Activated naive CD4-positive, alpha-beta T cell (primary cell): ENCODE measurements at regions not wholly inside any gene's neighbourhood (a gene's known extent, or its start where the extent isn't known, plus 50 kb on each side); places are given as distances from the start of the nearest gene placed in this dataset.

ENCODE experiments used
- DNase-seq, 4 experiments: peaks; one replicate each; lab custom pipeline; 2025; lab: John Stamatoyannopoulos, UW

GRCh38 chr5:167967494-167968177, 323.8 kb upstream of the WWC1 start:
- DNase-seq = no peak

DNA sequence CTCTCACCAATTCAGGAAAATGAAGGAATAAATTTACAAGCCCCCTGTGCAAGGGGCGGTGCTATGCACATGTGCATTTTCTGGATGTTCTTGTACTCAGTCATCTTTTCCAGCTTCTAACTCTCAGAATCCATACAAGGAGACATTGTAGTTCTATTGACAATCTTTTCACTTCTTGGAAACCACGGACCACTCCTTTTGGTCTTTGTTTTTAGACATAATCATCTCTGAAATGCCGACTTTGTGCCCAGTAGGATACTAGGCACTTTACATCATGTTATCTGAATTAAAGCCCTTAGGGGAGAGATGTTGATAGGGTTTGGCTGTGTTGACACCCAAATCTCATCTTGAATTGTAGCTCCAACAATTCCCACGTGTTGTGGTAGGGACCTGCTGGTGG, 322.6 kb upstream of the WWC1 start:
- no peak for DNase-seq

GRCh38 chr5:167969998-167970397, 321.4 kb upstream of the WWC1 start:
- DNase-seq = no peak

GRCh38 chr5:167971706-167972105, 319.7 kb upstream of the WWC1 start:
- no peak for DNase-seq

DNA sequence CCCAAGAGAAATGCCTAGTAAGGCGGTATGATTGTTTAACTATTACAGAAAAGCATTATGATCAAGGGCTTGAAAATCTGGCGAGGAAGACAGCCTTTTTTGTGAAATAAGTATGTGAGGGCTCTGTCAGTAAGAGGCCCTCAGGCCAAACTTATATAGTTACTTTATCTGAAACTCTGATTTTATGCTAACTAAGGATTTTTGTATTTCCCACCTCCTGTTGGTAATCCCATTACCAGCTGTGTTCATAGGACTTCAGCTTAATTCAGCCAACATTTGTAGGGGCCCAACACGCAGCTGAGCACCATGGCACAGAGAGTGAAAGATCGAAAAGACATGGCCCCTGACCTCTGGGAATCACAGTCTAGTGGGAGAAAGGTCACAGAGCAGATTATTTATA, 318.3 kb upstream of the WWC1 start:
- no peak for DNase-seq

GRCh38 chr5:167984951-167985350, 306.5 kb upstream of the WWC1 start:
- no peak for DNase-seq

DNA sequence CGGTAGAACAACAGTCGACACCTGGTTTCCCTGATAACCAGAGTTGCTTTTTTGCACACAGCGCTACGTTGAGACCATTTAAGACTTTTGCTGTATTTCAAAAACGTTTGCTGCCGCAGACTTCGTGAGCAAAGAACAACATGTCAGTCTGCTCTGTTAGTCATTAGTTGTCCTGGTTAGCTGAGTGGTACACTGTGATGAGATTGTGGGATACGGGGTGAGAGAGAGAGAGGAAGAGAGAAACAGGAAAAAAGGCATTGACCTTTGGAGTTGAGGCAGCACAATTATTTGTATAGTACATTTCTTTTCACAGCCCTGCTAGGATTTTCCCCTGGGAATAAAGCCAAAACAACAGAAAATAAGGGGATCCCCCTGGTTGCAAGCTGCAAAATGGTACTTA, 306.1 kb upstream of the WWC1 start:
- DNase-seq = no peak

- DNase-seq = no peak
These were observed 303.8 kb upstream of the WWC1 start for GRCh38 chr5:167987490-167988280.

DNA sequence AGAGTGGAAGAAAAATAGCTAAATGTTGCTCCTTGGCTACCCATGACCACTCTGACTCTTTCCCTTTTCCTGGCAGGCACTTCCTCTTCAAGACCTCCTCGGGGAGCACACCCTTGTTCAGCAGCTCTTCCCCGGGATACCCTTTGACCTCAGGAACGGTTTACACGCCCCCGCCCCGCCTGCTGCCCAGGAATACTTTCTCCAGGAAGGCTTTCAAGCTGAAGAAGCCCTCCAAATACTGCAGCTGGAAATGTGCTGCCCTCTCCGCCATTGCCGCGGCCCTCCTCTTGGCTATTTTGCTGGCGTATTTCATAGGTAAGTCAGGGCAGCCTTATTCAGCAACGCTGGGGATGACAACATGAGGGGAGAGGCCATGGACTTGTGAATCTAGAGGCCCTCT, 298.6 kb upstream of the WWC1 start:
- no peak for DNase-seq

- DNase-seq = no peak
These were observed 297.7 kb upstream of the WWC1 start for GRCh38 chr5:167993771-167994170.

DNA sequence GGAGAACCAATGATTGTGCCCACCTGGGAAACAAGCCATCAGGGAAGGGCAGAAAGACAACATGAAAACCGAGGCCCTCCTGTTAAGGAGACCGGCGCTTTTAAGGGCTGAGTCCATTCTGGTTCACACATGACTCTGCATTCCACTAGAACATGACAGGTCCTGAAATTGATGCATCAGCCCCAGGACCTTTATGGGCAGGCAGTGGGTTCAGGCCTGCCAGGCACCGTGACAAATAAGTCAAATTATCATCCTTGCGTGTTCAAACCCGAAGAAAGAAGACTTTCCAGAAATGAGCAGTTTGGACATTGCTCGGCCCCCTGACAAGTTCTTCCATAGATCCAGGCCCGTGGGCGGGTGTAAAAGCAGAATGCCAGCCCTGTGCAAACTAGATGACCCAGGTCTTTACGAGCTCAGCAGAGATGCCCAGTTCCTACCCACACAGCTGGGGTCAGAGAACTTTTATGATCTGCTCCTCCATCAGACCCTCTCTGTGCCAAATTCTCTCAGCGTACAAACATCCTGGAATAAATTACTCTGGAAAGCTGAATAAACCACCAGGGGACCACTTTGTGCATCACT, 295.5 kb upstream of the WWC1 start:
- no peak for DNase-seq

DNA sequence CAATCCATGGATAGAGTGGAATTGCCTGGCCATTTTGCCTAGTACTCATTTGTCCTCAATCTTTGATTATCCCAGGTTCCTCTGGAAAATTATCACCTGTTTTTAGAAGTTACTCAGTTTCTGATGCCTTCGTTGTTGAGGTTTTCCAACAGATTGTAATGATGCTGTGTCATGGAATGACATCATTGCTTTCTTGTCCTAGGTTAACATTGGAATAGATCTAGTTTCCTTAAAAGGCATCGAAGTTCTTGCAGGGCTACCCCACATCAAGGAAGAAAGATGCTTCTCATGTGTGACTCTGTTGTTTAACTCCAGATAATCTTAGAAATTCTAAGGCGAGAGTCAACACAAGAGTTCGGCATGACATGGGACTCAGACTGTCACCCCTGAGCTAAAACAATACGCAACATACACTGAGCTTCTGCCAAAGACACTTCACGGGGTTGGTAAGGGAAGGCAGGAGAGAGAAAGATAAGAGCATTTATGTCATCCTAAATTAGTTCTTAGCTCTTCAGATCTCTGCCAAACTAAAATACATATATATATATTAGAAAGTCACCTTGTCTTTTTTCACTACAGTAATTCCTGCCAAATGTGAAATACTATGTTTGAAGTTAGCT, 293.2 kb upstream of the WWC1 start:
- DNase-seq = no peak

- no peak for DNase-seq
These were observed 292.3 kb upstream of the WWC1 start for GRCh38 chr5:167999182-167999581.

- no peak for DNase-seq
These were observed 290.1 kb upstream of the WWC1 start for GRCh38 chr5:168001318-168001717.

GRCh38 chr5:168002116-168002515, 289.3 kb upstream of the WWC1 start:
- DNase-seq = no peak

DNA sequence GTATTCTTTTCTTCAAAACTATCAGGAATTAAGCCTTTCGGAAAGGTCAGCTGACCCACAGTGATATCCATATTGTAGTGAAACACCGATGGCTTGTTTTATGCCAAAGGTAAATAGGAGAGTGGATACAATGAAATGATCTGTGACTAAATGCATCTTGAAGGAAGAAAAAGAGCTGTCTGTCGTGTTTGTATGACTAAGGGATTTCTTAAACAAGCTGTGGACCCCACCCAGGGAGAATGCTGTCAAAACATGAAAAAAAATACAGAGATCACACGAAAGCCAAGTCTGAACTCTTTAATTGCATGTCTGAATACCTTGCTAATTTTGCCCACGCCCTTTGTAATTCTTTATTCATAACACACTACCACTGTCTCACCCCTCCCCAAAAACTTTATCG, 286.4 kb upstream of the WWC1 start:
- DNase-seq = no peak

- no peak for DNase-seq
These were observed 285.5 kb upstream of the WWC1 start for GRCh38 chr5:168005936-168006335.

- DNase-seq = no peak
These were observed 284.9 kb upstream of the WWC1 start for GRCh38 chr5:168006456-168007130.

DNA sequence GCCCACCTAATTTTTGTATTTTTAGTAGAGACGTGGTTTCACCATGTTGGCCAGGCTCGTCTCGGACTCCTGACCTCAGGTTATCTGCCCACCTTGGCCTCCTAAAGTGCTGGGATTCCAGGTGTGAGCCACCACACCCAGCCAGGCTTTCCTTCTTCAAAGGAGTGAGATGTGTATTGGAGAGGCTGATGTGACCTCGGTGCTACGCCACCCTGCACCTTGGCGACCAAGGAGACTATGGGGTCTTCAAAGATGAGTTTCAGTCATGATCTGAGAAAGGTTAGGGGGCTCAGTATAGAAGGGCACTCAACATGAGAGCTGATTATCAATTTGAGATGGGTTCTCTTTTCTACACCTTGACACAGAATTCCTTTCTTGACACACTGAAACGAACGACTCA, 284.2 kb upstream of the WWC1 start:
- no peak for DNase-seq

- no peak for DNase-seq
These were observed 282.9 kb upstream of the WWC1 start for GRCh38 chr5:168008555-168008954.

- DNase-seq = no peak
These were observed 280.3 kb upstream of the WWC1 start for GRCh38 chr5:168011096-168011495.

DNA sequence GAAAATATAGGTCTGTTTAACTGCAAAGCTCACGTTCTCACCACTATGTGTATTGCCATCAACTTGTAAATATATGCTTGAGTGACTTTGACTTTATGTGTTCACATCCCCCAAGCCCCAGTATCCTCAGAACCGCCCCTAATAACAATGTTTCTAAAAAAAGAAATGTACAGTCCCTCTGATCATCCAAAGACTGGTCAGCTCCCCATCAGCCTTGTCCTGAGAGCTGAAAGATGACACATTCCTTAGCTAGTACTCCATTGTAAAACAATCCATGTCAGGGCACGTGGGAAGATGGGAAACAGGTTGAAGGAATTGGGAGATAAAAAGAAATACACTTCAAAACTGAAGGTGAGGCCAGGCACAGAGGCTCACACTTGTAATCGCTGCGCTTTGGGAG, 279.4 kb upstream of the WWC1 start:
- DNase-seq = no peak
